ENCODE measurements at regions not wholly inside any gene's neighbourhood (a gene's known extent, or its start where the extent isn't known, plus 50 kb on each side); places are given as distances from the start of the nearest gene placed in this dataset.
"Not testable (repeated sequence)": the region's sequence is repeated elsewhere in the genome, so short reads cannot be mapped to it uniquely, and the experiment has no call there.

DNA sequence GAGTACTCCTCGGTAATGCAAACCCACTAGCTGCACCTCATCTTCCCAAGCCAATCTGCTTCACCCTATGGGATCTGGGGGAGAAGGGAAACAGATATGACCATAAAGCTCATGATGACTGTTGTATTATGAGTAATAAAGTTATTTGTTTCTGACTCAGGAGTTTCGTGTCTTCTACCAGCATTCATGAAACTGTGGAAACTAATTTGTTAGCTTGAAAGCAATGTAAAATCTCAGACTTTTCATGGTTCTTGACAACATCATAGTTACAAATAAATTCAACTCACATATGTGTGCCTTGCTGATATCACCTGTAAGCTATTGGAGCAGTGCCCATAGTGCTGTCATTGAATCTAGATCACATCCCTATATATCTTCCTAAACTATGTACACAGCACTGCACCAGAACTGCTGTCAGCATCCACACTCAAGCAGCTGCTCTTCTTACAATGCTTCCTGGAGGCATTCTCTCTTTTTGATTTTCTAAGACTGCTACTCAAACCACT, 135.6 kb upstream of the KYNU start:
- WGBS, 2 donors, result 92 to 100% methylated on average over 2 of the region's 2 CpGs
- H3K9me3 ChIP-seq (ENCODE audit: control insufficient read depth in 4 of 4, insufficient read depth in 3 of 4, low read length in 3 of 4), result no peaks in the 10 kb centered on the region
- H3K27ac ChIP-seq (ENCODE audit: low read depth in 1 of 2, low read length in 1 of 2), result no peak overlapping the region
- TF ChIP-seq, protein P1, sequence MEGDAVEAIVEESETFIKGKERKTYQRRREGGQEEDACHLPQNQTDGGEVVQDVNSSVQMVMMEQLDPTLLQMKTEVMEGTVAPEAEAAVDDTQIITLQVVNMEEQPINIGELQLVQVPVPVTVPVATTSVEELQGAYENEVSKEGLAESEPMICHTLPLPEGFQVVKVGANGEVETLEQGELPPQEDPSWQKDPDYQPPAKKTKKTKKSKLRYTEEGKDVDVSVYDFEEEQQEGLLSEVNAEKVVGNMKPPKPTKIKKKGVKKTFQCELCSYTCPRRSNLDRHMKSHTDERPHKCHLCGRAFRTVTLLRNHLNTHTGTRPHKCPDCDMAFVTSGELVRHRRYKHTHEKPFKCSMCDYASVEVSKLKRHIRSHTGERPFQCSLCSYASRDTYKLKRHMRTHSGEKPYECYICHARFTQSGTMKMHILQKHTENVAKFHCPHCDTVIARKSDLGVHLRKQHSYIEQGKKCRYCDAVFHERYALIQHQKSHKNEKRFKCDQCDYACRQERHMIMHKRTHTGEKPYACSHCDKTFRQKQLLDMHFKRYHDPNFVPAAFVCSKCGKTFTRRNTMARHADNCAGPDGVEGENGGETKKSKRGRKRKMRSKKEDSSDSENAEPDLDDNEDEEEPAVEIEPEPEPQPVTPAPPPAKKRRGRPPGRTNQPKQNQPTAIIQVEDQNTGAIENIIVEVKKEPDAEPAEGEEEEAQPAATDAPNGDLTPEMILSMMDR (IDR thresholded peaks at IDR 0.05; ENCODE audit: control extremely low read depth, extremely low read depth), result no peak
- no peak for DNase-seq
- no peaks in the 10 kb centered on the region for H3K36me3 ChIP-seq (ENCODE audit: control insufficient read depth in 4 of 4, insufficient read depth in 4 of 4, low read length in 4 of 4)
- no peaks in the 10 kb centered on the region for H3K27me3 ChIP-seq (ENCODE audit: control insufficient read depth in 3 of 3, insufficient read depth in 3 of 3, low read length in 2 of 3)
- H3K9ac ChIP-seq (ENCODE audit: insufficient read depth in 1 of 2, low read length in 2 of 2), result no peak overlapping the region
- no peak for ATAC-seq (ENCODE audit: insufficient read depth, low FRiP score)
- no peak overlapping the region for H3K4me3 ChIP-seq
- no peaks in the 10 kb centered on the region for H3K4me1 ChIP-seq (ENCODE audit: control insufficient read depth in 5 of 5, insufficient read depth in 5 of 5, low read length in 5 of 5)

DNA sequence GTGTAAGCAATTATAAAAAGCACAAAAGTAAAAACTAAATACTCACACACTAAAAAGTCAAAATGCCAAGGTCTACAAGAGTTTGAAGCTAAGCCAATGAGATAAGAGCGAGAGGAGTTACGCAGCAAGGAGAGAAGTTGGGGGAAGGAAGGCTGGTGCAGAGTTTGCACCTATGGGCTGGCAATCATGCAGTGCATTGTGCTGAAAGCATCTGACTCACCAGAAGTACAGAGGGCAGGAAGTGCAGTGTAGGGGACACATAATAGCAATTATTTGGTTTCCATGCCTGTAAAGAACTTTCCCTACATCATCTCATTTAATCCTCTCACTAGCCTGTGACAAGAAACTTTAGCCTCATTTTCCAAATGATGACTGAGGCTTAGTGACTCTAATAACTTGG, 142.7 kb upstream of the KYNU start:
- Histone ChIP-seq H3K27me3 (ENCODE audit: control insufficient read depth in 3 of 3, insufficient read depth in 3 of 3, low read length in 2 of 3) (no peaks in the 10 kb centered on the region), H3K4me1 (ENCODE audit: control insufficient read depth in 5 of 5, insufficient read depth in 5 of 5, low read length in 5 of 5) (no peaks in the 10 kb centered on the region), H3K27ac (ENCODE audit: low read depth in 1 of 2, low read length in 1 of 2) (no peak overlapping the region), H3K36me3 (ENCODE audit: control insufficient read depth in 4 of 4, insufficient read depth in 4 of 4, low read length in 4 of 4) (no peaks in the 10 kb centered on the region), H3K9me3 (ENCODE audit: control insufficient read depth in 4 of 4, insufficient read depth in 3 of 4, low read length in 3 of 4) (no peaks in the 10 kb centered on the region), H3K9ac (ENCODE audit: insufficient read depth in 1 of 2, low read length in 2 of 2) (no peak overlapping the region), H3K4me3 (no peak overlapping the region)
- 89% methylated on average over 2 of the region's 2 CpGs for WGBS, 2 donors
- ATAC-seq (ENCODE audit: insufficient read depth, low FRiP score), result no peak
- TF ChIP-seq, protein P1 (IDR thresholded peaks at IDR 0.05; ENCODE audit: control extremely low read depth, extremely low read depth), result no peak
- DNase-seq, result no peak

DNA sequence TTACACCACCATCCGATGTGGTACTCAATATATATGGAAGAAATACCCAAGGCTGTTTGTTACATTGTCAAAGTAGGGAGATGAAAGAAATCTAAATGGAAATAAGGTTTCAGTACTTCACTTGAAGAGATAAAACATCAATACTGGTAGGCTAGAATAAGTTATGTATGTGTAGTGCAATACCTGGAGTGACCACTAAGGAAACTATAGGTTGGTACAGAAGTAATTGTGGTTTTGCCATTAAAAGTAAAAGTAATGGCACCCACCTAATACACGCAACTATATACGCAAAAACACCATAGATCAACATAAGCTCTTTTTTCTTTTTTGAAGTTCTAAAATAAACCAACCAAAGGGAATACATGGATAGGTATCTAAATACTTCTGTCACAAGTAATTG, 143.2 kb upstream of the KYNU start:
- 97 to 98% methylated on average over 3 of the region's 3 CpGs for WGBS, 2 donors
- no peak overlapping the region for H3K27ac ChIP-seq (ENCODE audit: low read depth in 1 of 2, low read length in 1 of 2)
- no peaks in the 10 kb centered on the region for H3K4me1 ChIP-seq (ENCODE audit: control insufficient read depth in 5 of 5, insufficient read depth in 5 of 5, low read length in 5 of 5)
- no peaks in the 10 kb centered on the region for H3K9me3 ChIP-seq (ENCODE audit: control insufficient read depth in 4 of 4, insufficient read depth in 3 of 4, low read length in 3 of 4)
- no peaks in the 10 kb centered on the region for H3K36me3 ChIP-seq (ENCODE audit: control insufficient read depth in 4 of 4, insufficient read depth in 4 of 4, low read length in 4 of 4)
- TF ChIP-seq, protein P1 (IDR thresholded peaks at IDR 0.05; ENCODE audit: control extremely low read depth, extremely low read depth), result no peak
- no peak for ATAC-seq (ENCODE audit: insufficient read depth, low FRiP score)
- H3K9ac ChIP-seq (ENCODE audit: insufficient read depth in 1 of 2, low read length in 2 of 2), result no peak overlapping the region
- no peak for DNase-seq
- H3K4me3 ChIP-seq, result no peak overlapping the region
- no peaks in the 10 kb centered on the region for H3K27me3 ChIP-seq (ENCODE audit: control insufficient read depth in 3 of 3, insufficient read depth in 3 of 3, low read length in 2 of 3)

DNA sequence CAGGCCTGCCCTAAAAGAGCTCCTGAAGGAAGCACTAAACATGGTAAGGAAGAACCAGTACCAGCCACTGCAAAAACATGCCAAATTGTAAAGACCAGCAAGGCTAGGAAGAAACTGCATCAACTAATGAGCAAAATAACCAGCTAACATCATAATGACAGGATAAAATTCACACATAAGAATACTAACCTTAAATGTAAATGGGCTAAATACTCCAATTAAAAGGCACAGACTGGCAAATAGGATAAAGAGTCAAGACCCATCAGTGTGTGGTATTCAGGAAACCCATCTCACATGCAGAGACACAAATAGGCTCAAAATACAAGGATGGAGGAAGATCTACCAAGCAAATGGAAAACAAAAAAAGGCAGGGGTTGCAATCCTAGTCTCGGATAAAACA, 147.7 kb upstream of the KYNU start:
- not testable (repeated sequence) for H3K9me3 ChIP-seq (ENCODE audit: control insufficient read depth in 4 of 4, insufficient read depth in 3 of 4, low read length in 3 of 4); H3K36me3 ChIP-seq (ENCODE audit: control insufficient read depth in 4 of 4, insufficient read depth in 4 of 4, low read length in 4 of 4); DNase-seq; ATAC-seq (ENCODE audit: insufficient read depth, low FRiP score); H3K4me3 ChIP-seq; H3K27me3 ChIP-seq (ENCODE audit: control insufficient read depth in 3 of 3, insufficient read depth in 3 of 3, low read length in 2 of 3); H3K4me1 ChIP-seq (ENCODE audit: control insufficient read depth in 5 of 5, insufficient read depth in 5 of 5, low read length in 5 of 5); H3K9ac ChIP-seq (ENCODE audit: insufficient read depth in 1 of 2, low read length in 2 of 2); H3K27ac ChIP-seq (ENCODE audit: low read depth in 1 of 2, low read length in 1 of 2)
- 100% methylated on average over 1 of the region's 1 CpG for WGBS, 2 donors

DNA sequence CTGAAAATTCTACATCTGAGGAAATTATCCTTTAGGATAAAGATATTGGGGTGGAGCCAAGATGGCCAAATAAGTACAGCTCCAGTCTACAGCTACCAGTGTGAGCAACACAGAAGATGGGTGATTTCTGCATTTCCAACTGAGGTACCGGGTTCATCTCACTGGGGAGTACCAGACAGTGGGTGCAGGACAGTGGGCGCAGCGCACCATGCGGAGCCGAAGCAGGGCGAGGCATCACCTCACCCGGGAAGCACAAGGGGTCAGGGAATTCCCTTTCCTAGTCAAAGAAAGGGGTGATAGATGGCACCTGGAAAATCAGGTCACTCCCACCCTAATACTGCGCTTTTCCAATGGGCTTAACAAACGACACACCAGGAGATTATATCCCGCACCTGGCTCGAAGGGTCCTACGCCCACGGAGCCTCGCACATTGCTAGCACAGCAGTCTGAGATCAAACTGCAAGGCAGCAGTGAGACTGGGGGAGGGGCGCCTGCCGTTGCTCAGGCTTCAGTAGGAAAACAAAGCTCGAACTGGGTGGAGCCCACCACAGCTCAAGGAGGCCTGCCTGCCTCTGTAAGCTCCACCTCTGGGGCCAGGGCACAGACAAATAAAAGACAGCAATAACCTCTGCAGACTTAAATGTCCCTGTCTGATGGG, 149.5 kb upstream of the KYNU start:
- H3K9me3 ChIP-seq (ENCODE audit: control insufficient read depth in 4 of 4, insufficient read depth in 3 of 4, low read length in 3 of 4); ATAC-seq (ENCODE audit: insufficient read depth, low FRiP score); H3K36me3 ChIP-seq (ENCODE audit: control insufficient read depth in 4 of 4, insufficient read depth in 4 of 4, low read length in 4 of 4); H3K9ac ChIP-seq (ENCODE audit: insufficient read depth in 1 of 2, low read length in 2 of 2); H3K4me1 ChIP-seq (ENCODE audit: control insufficient read depth in 5 of 5, insufficient read depth in 5 of 5, low read length in 5 of 5); H3K27me3 ChIP-seq (ENCODE audit: control insufficient read depth in 3 of 3, insufficient read depth in 3 of 3, low read length in 2 of 3); H3K27ac ChIP-seq (ENCODE audit: low read depth in 1 of 2, low read length in 1 of 2); DNase-seq; H3K4me3 ChIP-seq: not testable (repeated sequence)
- 92 to 95% methylated on average over 17 of the region's 17 CpGs for WGBS, 2 donors
